Breast epithelium (tissue), 4 donors: ENCODE measurements at regions not wholly inside any gene's neighbourhood (a gene's known extent, or its start where the extent isn't known, plus 50 kb on each side); places are given as distances from the start of the nearest gene placed in this dataset.
"Not testable (repeated sequence)": the region's sequence is repeated elsewhere in the genome, so short reads cannot be mapped to it uniquely, and the experiment has no call there.

Experiments used
- DNase-seq, 2 donors: peaks; one replicate each; pipeline ENCODE4 v3.0.0-alpha.2; 2019; ENCODE audit warnings: low spot score in 2 of 2
- H3K27ac ChIP-seq, 2 donors: fragments of 200-600 bp; sonication (generic) in 1 of 2; one replicate each; pipeline ENCODE4 v1.5.1; 2016 to 2019; ENCODE audit warnings: mild to moderate bottlenecking in 1 of 2
- H3K27me3 ChIP-seq, 2 donors: fragments of 200-600 bp; sonication (generic) in 1 of 2; one replicate each; pipeline versions ENCODE4 v1.5.1 to v1.6.0; 2017 to 2019; ENCODE audit warnings: control low read depth in 1 of 2, mild to moderate bottlenecking in 1 of 2
- H3K36me3 ChIP-seq: fragments of 200-600 bp; one replicate; pipeline ENCODE4 v1.5.1; 2019
- H3K4me1 ChIP-seq, 2 donors: fragments of 200-600 bp; sonication (generic); one replicate each; pipeline ENCODE4 v1.5.1; 2016 to 2019; ENCODE audit warnings: control low read depth in 1 of 2
- H3K4me3 ChIP-seq, 3 donors: fragments of 200-600 bp; sonication (generic); 1 replicate in 2 of 3; 2 replicates in 1 of 3; pipeline ENCODE4 v1.5.1; 2016 to 2019; ENCODE audit warnings: mild to moderate bottlenecking in 3 of 3, moderate library complexity in 2 of 3
- H3K9me3 ChIP-seq, 2 donors: fragments of 200-600 bp; sonication (generic) in 1 of 2; one replicate each; pipeline ENCODE4 v1.5.1; 2016 to 2019; ENCODE audit warnings: control low read depth in 1 of 2
- CTCF ChIP-seq, 3 donors: fragments of 450-650 bp; IDR thresholded peaks; one replicate each; pipeline ENCODE4 v1.5.1; 2016 to 2017; ENCODE audit warnings: antibody characterized with exemption in 3 of 3, mild to moderate bottlenecking in 3 of 3, moderate library complexity in 3 of 3
- POLR2A ChIP-seq: fragments of 450-650 bp; IDR thresholded peaks from one replicate; pipeline ENCODE4 v1.6.1; 2016; ENCODE audit warnings: antibody characterized with exemption, mild to moderate bottlenecking, moderate library complexity
- POLR2AphosphoS5 ChIP-seq, 3 donors: sonication (generic); formaldehyde crosslinking; IDR thresholded peaks; one replicate each; pipeline ENCODE4 v1.6.1; 2017; ENCODE audit warnings: antibody characterized with exemption in 3 of 3
- intact Hi-C: fragments of 100-400 bp; cut with DNase I; formaldehyde crosslinking; loops from one replicate; pipeline ENCODE4 v1.15.1; 2023; ENCODE audit warnings: low total_unique reads

- intact Hi-C loops, result no loop called here
- DNase-seq, result no peak
- no peaks in the 10 kb centered on the region for H3K27me3 ChIP-seq
- H3K36me3 ChIP-seq, result no peaks in the 10 kb centered on the region
- H3K4me1 ChIP-seq, result no peaks in the 10 kb centered on the region
- no peaks in the 10 kb centered on the region for H3K9me3 ChIP-seq
- H3K27ac ChIP-seq, result no peak overlapping the region
- H3K4me3 ChIP-seq, result peak overlapping the region in 1 of 3 donors; percentile 25
- no peak for TF ChIP-seq POLR2A
- TF ChIP-seq POLR2AphosphoS5 (IDR thresholded peaks at IDR 0.05), result no peak
- no peak for TF ChIP-seq CTCF (IDR thresholded peaks at IDR 0.05)
These were observed 137.7 kb upstream of the HEY2 start for GRCh38 chr6:125611573-125612344.

GRCh38 chr6:125612345-125612846 lies 137.0 kb upstream of the HEY2 start:
- DNase-seq, result no peak
- no peak for TF ChIP-seq CTCF (IDR thresholded peaks at IDR 0.05)
- TF ChIP-seq POLR2A, result no peak
- TF ChIP-seq POLR2AphosphoS5 (IDR thresholded peaks at IDR 0.05), result no peak
- no peak overlapping the region for H3K4me3 ChIP-seq
- H3K9me3 ChIP-seq, result no peaks in the 10 kb centered on the region
- no peaks in the 10 kb centered on the region for H3K27me3 ChIP-seq
- intact Hi-C loops, result no loop called here
- H3K36me3 ChIP-seq, result no peaks in the 10 kb centered on the region
- no peaks in the 10 kb centered on the region for H3K4me1 ChIP-seq
- H3K27ac ChIP-seq, result no peak overlapping the region

DNA sequence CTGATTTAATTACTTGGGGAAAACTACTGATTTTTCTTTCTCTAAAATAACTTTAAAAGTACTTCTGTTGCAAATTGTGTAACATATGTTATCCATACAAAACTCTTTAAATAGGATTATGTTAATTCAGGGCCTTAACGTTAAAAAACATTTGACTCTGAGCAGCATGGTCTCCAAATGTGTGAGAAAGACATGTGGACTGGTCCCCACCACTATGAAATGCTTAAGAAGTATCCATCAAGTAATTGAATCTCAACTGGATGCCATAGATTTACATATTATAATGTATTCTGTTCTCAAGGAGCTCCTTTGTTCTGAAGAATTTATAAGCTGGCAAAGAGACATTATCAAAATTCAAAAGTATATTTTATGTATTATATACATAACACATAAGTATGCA lies 130.8 kb upstream of the HEY2 start:
- Histone ChIP-seq H3K36me3 (no peaks in the 10 kb centered on the region), H3K9me3 (no peaks in the 10 kb centered on the region), H3K27me3 (no peaks in the 10 kb centered on the region), H3K4me3 (no peak overlapping the region), H3K4me1 (no peaks in the 10 kb centered on the region), H3K27ac (no peak overlapping the region)
- no peak for DNase-seq
- intact Hi-C loops, result no loop called here
- no peak for TF ChIP-seq CTCF (IDR thresholded peaks at IDR 0.05)
- no peak for TF ChIP-seq POLR2A
- TF ChIP-seq POLR2AphosphoS5 (IDR thresholded peaks at IDR 0.05), result no peak

DNA sequence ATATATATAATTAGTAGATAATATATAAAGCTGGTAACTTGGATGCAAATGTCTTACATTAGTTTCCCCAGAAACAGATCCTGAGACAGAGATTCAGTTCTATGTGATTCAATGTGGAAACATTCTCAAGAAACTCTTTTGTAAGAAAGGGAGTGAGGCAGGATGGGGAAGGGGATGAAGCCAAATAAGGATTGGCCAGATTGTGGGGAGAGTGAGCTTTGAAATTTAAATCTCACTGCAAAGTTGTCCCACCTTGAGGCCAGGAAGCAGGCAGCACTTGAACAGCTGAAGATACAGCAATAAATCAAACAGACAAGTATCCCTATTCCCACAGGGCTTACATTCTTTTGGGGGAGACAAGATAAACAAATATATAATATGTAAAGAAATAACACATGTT lies 126.3 kb upstream of the HEY2 start:
- H3K36me3 ChIP-seq, result no peaks in the 10 kb centered on the region
- H3K27ac ChIP-seq, result no peak overlapping the region
- H3K9me3 ChIP-seq, result no peaks in the 10 kb centered on the region
- no peak for DNase-seq
- no peak overlapping the region for H3K4me3 ChIP-seq
- no peak for TF ChIP-seq CTCF (IDR thresholded peaks at IDR 0.05)
- no peak for TF ChIP-seq POLR2A
- no peak for TF ChIP-seq POLR2AphosphoS5 (IDR thresholded peaks at IDR 0.05)
- intact Hi-C loops, result no loop called here
- H3K4me1 ChIP-seq, result no peaks in the 10 kb centered on the region
- H3K27me3 ChIP-seq, result no peaks in the 10 kb centered on the region

DNA sequence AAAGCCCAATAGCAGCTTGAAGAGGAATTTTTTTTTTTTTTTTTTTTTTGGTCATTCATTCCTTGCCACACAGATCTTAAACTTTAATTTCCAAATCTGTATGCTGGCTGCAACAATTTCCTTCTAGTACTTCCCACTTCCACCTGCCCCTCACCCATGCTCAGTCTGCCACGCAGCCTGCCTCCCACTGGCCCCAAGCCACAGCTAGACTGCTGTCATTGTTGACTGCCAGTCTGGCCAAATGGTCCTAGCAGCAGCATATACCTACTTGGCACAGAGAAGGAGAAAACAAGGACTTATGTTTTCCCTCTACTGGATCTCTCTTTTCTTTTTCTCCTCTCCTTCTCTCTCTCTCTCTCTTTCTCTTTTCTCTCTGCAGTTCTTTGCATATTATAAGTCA lies 118.3 kb upstream of the HEY2 start:
- intact Hi-C loops, result no loop called here
- TF ChIP-seq POLR2A (no peak), CTCF (IDR thresholded peaks at IDR 0.05) (no peak)
- Histone ChIP-seq H3K4me3 (no peak overlapping the region), H3K27ac (no peak overlapping the region), H3K9me3 (no peaks in the 10 kb centered on the region), H3K27me3 (no peaks in the 10 kb centered on the region), H3K4me1 (no peaks in the 10 kb centered on the region), H3K36me3 (no peaks in the 10 kb centered on the region)
- no peak for DNase-seq

DNA sequence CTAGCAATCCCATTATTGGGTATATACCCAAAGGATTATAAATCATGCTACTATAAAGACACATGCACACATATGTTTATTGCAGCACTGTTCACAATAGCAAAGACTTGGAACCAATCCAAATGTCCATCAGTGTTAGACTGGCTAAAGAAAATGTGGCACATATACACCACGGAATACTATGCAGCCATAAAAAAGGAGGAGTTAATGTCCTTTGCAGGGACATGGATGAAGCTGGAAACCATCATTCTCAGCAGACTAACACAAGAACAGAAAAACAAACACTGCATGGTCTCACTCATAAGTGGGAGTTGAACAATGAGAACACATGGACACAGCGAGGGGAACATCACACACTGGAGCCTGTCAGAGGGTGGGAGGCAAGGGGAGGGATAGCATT lies 113.4 kb upstream of the HEY2 start:
- H3K4me3 ChIP-seq, DNase-seq, H3K27ac ChIP-seq, H3K4me1 ChIP-seq, H3K9me3 ChIP-seq, intact Hi-C loops, H3K36me3 ChIP-seq, H3K27me3 ChIP-seq: not testable (repeated sequence)
